Astrocyte of the cerebellum (primary cell): ENCODE measurements at regions not wholly inside any gene's neighbourhood (a gene's known extent, or its start where the extent isn't known, plus 50 kb on each side); places are given as distances from the start of the nearest gene placed in this dataset.

Experiments
- DNase-seq: peaks from one replicate; pipeline ENCODE4 v3.0.0-alpha.2; 2011; ENCODE audit warnings: low read depth
- H3K4me3 ChIP-seq: 2 replicates; pipeline ENCODE4 v1.5.1; 2011; ENCODE audit warnings: mild to moderate bottlenecking, low read depth, low read length, moderate library complexity
- CTCF ChIP-seq: IDR thresholded peaks from 2 replicates; pipeline ENCODE4 v1.5.1; 2012; ENCODE audit warnings: low read length, low read depth, moderate library complexity, mild to moderate bottlenecking; ENCODE audit errors: missing control alignments
- in situ Hi-C: cut with HindIII; loops from 2 replicates; pipeline ENCODE4 v1.10.0; 2017; ENCODE audit warnings: low sequenced_read_pairs

- in situ Hi-C loops = no loop called here
- no peak for DNase-seq
- no peak overlapping the region for H3K4me3 ChIP-seq
- TF ChIP-seq CTCF = no peak
Measured at GRCh38 chr2:167415068-167415467, 526.8 kb downstream of the XIRP2 start.

GRCh38 chr2:167411367-167411766 lies 523.1 kb downstream of the XIRP2 start:
- DNase-seq = no peak
- in situ Hi-C loops = no loop called here
- no peak overlapping the region for H3K4me3 ChIP-seq
- no peak for TF ChIP-seq CTCF

DNA sequence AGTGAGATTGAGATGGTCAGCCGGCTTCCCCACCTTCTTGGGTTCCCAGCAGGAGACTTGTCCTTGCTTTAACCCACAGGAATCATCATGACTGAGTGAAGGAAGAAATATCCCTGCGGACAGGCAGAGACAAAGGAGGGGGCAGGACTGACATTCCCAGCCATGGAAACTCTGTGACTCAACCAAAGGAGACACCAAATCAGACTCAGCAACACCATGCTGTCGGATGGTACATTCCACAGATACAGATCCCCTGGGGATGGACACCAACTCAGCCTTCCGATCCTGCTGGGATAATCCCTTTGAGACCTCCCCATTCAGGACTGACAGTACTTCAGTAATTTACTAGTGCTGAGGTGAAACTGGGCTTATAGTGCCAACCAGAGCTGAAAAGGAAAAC lies 518.3 kb downstream of the XIRP2 start:
- no peak for TF ChIP-seq CTCF
- no peak overlapping the region for H3K4me3 ChIP-seq
- peak; percentile 15 for DNase-seq
- in situ Hi-C loops = no loop called here

DNA sequence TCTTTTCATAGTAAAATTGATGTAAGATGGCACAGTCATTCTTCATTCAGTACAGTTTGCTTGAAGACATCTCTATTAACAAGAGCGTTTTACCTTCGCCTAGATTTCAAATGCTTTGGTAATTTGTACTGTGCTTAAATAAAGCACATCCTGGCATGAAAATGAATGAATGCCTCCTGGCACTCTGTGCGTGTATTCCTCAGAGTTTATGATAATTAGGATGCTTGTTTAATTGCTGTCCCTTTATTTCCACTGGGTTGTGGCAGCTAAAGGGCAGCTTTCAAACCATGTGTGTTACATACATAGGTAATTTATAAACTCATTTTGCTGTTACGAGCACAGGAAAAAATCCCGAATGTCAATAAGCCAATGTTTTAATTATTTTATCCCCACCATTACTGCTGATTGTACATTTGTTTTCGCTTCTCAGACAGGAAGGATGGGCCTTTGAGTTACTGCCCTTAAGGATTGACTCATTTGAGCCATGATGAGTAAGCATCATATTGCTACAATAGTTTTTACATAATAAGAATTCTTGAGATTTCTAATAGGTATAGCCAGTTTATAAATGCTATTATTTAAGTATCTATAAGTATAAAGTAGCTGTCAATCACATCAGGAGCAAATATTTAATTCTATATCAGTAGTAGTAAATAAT lies 516.5 kb downstream of the XIRP2 start:
- H3K4me3 ChIP-seq = no peak overlapping the region
- DNase-seq = peak; percentile 8
- no peak for TF ChIP-seq CTCF
- in situ Hi-C loops = no loop called here

DNA sequence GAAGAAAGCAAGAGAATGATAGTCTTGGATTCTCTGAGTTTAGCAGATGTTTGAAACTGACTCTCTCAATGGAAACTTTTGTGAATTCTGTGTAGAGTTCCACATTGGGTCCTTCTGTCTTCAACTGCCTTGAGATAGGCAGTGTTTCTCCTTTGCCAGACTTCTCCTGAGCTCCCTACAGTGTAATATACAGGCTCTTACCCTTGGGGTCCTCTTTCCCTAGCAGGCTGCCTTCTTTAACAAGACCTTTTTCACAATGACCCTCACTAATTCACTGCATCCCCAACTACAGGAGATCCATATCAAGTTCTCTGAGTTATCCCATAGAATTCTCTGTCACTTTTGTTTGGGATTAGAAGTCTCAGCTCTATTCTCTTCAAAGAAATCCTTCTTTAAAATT lies 513.0 kb downstream of the XIRP2 start:
- in situ Hi-C loops = no loop called here
- H3K4me3 ChIP-seq = no peak overlapping the region
- no peak for DNase-seq
- TF ChIP-seq CTCF = no peak

DNA sequence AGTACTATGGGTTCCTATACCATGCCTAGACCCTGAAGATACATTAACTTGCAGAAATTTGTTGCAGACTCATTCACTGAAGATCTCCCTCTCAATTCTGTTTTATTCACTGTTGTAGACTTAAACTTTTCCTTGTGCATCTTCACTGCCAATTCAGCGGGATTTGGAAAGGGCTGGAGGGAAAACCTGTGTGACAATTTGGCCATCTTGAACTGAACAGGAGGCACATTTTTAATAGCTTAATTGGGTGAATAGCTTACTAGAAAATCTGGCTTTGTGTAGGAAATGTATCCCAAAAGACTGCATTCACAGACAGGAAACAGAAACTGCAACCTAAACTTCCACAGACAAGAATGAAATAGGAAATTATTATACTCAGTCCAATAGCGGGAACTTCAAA lies 512.3 kb downstream of the XIRP2 start:
- H3K4me3 ChIP-seq = no peak overlapping the region
- no peak for DNase-seq
- in situ Hi-C loops = no loop called here
- no peak for TF ChIP-seq CTCF

DNA sequence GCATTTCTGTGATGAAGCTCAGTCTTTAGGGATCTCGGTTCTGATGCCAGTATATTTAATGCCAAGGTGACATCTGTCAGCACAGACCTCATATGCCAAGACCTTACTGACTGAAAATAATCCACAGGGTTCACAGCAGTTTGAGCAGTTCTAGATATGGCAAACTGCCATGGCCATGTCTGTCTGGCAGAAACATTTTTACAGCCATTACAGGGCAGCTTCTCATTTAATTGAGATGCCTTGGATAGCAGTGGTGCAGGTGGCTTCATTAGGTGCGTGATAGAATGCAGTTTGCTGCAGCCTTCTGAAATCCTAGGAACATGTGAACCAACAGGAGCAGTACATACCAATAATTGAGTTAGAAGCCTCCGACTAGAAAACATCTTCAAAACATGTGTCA lies 510.6 kb downstream of the XIRP2 start:
- H3K4me3 ChIP-seq = no peak overlapping the region
- no peak for DNase-seq
- no peak for TF ChIP-seq CTCF
- in situ Hi-C loops = no loop called here
